Neutrophil (primary cell): ENCODE measurements at regions not wholly inside any gene's neighbourhood (a gene's known extent, or its start where the extent isn't known, plus 50 kb on each side); places are given as distances from the start of the nearest gene placed in this dataset.

ENCODE experiments used
- H3K27ac ChIP-seq: fragments of 200-600 bp; sonication (generic); 2 replicates; pipeline ENCODE4 v1.5.1; 2016; ENCODE audit warnings: mild to moderate bottlenecking, moderate library complexity
- H3K27me3 ChIP-seq: fragments of 200-600 bp; sonication (generic); 2 replicates; pipeline ENCODE4 v1.6.0; 2016; ENCODE audit warnings: mild to moderate bottlenecking
- H3K36me3 ChIP-seq: fragments of 200-600 bp; sonication (generic); 2 replicates; pipeline ENCODE4 v1.5.1; 2017
- H3K4me1 ChIP-seq, 2 experiments: fragments of 200-600 bp in 1 of 2; sonication (generic) in 1 of 2; 1 replicate in 1 of 2; 2 replicates in 1 of 2; pipeline versions ENCODE4 v1.5.1 to v1.6.1; 2013 to 2016; ENCODE audit warnings: low read depth in 1 of 2, low read length in 1 of 2, mild to moderate bottlenecking in 1 of 2, moderate library complexity in 1 of 2; ENCODE audit not compliant: control insufficient read depth in 1 of 2, insufficient read depth in 1 of 2
- H3K4me3 ChIP-seq, 2 experiments: fragments of 200-600 bp in 1 of 2; sonication (generic) in 1 of 2; 1 replicate in 1 of 2; 2 replicates in 1 of 2; pipeline ENCODE4 v1.5.1; 2013 to 2016; ENCODE audit warnings: low read depth in 1 of 2, low read length in 1 of 2, mild to moderate bottlenecking in 1 of 2, moderate library complexity in 1 of 2
- H3K9me3 ChIP-seq: fragments of 200-600 bp; sonication (generic); 2 replicates; pipeline ENCODE4 v1.5.1; 2016
- TF ChIP-seq, protein P1 (sequence below): fragments of 200-600 bp; sonication (generic); IDR thresholded peaks from 2 replicates; pipeline ENCODE4 v1.5.1; 2016; ENCODE audit warnings: antibody characterized with exemption

DNA sequence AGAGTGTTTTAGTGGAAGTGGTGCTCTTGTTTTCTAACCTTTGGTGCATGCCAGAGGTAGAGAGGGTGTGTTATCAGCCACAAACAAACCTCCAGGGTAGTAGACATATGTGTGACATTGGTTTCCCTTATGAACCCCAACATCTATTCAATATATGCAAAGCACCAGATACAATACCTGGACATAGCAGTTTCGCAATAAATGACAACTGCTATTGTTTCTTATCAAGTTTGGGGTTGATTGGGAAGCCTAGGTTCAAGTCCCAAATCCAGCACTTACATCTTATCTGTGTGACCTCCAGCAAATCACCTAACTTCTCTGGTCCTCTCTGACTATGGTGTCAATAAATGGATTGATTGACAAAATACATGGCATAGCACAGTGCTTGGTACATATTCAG, 169.4 kb upstream of the SERPINE2 start:
- Histone ChIP-seq H3K27ac (no peak overlapping the region), H3K36me3 (no peaks in the 10 kb centered on the region), H3K27me3 (no peaks in the 10 kb centered on the region), H3K9me3 (no peaks in the 10 kb centered on the region), H3K4me3 (no peak overlapping the region), H3K4me1 (no peaks in the 10 kb centered on the region)
- TF ChIP-seq, protein P1, sequence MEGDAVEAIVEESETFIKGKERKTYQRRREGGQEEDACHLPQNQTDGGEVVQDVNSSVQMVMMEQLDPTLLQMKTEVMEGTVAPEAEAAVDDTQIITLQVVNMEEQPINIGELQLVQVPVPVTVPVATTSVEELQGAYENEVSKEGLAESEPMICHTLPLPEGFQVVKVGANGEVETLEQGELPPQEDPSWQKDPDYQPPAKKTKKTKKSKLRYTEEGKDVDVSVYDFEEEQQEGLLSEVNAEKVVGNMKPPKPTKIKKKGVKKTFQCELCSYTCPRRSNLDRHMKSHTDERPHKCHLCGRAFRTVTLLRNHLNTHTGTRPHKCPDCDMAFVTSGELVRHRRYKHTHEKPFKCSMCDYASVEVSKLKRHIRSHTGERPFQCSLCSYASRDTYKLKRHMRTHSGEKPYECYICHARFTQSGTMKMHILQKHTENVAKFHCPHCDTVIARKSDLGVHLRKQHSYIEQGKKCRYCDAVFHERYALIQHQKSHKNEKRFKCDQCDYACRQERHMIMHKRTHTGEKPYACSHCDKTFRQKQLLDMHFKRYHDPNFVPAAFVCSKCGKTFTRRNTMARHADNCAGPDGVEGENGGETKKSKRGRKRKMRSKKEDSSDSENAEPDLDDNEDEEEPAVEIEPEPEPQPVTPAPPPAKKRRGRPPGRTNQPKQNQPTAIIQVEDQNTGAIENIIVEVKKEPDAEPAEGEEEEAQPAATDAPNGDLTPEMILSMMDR, result no peak

DNA sequence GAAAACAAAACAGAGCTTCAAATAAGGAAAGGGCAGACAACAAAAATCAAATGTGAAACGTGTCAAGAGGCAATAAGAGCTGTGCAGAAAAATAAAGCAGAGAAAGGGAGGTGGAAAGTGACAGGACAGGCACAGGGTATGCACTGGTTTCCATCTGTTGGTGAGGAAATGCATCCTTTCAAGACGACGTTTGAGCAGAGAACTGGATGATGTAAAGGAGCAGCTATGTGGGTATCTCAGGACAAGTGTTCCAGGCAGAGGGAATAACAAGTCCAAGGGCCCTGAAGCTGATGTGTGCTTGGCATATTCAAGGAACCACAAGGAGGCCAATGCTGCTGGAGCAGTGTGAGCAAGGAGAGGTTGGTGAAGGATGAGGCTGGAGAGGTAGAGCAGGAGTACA, 168.9 kb upstream of the SERPINE2 start:
- Histone ChIP-seq H3K36me3 (no peaks in the 10 kb centered on the region), H3K27ac (no peak overlapping the region), H3K4me1 (no peaks in the 10 kb centered on the region), H3K27me3 (no peaks in the 10 kb centered on the region), H3K9me3 (no peaks in the 10 kb centered on the region), H3K4me3 (no peak overlapping the region)
- TF ChIP-seq, protein P1, result no peak

DNA sequence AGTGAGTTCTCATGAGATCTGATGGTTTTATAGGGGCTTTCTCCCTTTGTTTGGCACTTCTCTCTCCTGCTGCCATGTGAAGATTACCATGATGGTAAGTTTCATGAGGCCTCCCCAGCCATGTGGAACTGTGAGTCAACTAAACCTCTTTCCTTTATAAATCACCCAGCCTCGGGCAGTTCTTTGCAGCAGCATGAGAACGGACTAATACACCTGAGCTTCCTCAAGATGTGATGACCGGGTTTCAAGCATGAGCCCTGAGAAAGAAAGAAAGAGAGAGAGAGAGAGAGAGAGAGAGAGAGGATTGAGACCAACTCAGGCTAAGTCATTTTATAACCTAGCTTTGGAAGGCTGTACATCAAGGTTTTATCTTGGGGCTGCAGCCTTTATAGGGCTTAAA, 167.7 kb upstream of the SERPINE2 start:
- no peaks in the 10 kb centered on the region for H3K9me3 ChIP-seq
- no peaks in the 10 kb centered on the region for H3K4me1 ChIP-seq
- TF ChIP-seq, protein P1, result no peak
- H3K27me3 ChIP-seq, result no peaks in the 10 kb centered on the region
- H3K4me3 ChIP-seq, result no peak overlapping the region
- no peak overlapping the region for H3K27ac ChIP-seq
- H3K36me3 ChIP-seq, result no peaks in the 10 kb centered on the region

DNA sequence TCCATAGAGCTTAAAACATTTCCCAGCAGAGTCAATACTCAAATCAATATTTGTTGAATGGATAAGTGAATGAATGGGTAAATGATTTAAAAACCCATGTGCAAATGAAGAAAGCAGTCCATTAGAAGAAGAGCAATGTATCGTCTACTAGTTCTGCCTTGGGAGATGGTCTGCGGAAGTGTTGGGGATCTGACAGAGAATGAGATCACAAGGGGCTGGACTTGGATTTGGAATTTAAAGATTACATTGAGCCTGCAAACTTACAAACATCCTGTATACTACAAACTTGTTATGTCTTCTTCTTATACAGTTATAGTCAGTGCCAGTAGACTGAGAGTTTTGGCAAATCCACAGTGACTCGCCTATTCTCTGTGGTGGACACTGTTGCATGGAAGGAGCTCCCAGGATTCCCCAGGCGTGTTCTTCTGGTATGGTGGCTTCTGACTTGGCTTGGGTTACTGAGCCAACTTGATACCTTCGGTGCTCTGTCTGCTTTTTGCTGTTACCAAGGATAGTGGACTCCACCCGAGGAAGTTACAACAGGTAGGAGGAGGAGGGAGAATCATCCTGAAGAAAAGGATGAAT, 163.3 kb upstream of the SERPINE2 start:
- TF ChIP-seq, protein P1, result no peak
- H3K9me3 ChIP-seq, result no peaks in the 10 kb centered on the region
- H3K4me1 ChIP-seq, result no peaks in the 10 kb centered on the region
- H3K36me3 ChIP-seq, result no peaks in the 10 kb centered on the region
- no peaks in the 10 kb centered on the region for H3K27me3 ChIP-seq
- no peak overlapping the region for H3K27ac ChIP-seq
- H3K4me3 ChIP-seq, result no peak overlapping the region

DNA sequence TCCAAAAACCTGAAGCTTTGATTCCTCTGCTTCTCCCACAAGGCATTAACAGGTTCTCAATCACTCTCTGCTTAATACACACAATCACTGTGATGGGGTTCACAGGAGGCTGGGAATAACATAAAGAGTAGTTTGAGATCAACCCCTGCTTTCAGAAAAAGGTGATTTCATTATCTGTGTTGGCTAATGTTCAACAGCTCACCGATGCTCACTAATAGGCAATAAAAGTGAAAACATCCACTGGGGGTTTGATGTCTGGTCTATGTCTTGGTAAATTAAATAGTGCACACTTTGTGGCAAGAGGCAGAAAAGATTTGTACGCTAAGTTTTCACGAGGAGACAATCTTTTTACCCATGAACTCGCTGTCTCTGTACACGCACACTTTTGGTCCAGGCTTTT, 159.3 kb upstream of the SERPINE2 start:
- Histone ChIP-seq H3K9me3 (no peaks in the 10 kb centered on the region), H3K36me3 (no peaks in the 10 kb centered on the region), H3K4me1 (no peaks in the 10 kb centered on the region), H3K27ac (no peak overlapping the region), H3K4me3 (no peak overlapping the region), H3K27me3 (no peaks in the 10 kb centered on the region)
- TF ChIP-seq, protein P1, result no peak

DNA sequence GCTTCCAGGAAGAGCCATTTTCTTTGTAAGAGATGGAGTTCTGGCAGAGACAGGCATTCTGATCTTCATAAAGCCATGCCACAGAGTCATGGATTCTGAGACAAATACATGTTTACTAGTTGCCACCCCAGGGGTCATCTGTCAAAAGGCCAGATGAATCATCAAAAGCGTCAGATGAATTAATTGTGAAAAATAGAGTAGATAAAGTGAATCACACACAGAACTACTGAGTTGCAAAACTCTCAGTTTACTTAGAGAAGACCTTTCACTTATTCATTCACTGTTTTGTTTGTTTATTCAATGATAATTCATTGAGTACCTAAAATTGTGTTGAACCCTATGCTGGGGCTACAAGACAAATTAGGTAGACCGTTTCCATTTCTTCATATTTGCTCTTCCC, 157.7 kb upstream of the SERPINE2 start:
- no peaks in the 10 kb centered on the region for H3K27me3 ChIP-seq
- H3K9me3 ChIP-seq, result no peaks in the 10 kb centered on the region
- TF ChIP-seq, protein P1, result no peak
- no peak overlapping the region for H3K4me3 ChIP-seq
- no peak overlapping the region for H3K27ac ChIP-seq
- H3K4me1 ChIP-seq, result no peaks in the 10 kb centered on the region
- H3K36me3 ChIP-seq, result no peaks in the 10 kb centered on the region
